22Rv1 (cell line): ENCODE measurements at regions not wholly inside any gene's neighbourhood (a gene's known extent, or its start where the extent isn't known, plus 50 kb on each side); places are given as distances from the start of the nearest gene placed in this dataset.
A peak's percentile ranks its signal among the peaks of the same experiment; 100 is the strongest.

Source experiments
- H3K27ac ChIP-seq: fragments of 450-650 bp; 2 replicates; pipeline ENCODE4 v1.5.1; 2017
- ZFX ChIP-seq: fragments of 450-650 bp; IDR thresholded peaks from 2 replicates; pipeline ENCODE4 v1.6.1; 2017; ENCODE audit warnings: antibody characterized with exemption, borderline replicate concordance
- TF ChIP-seq, protein P1 (sequence below): fragments of 450-650 bp; IDR thresholded peaks from 2 replicates; pipeline ENCODE4 v1.5.1; 2017; ENCODE audit warnings: mild to moderate bottlenecking

DNA sequence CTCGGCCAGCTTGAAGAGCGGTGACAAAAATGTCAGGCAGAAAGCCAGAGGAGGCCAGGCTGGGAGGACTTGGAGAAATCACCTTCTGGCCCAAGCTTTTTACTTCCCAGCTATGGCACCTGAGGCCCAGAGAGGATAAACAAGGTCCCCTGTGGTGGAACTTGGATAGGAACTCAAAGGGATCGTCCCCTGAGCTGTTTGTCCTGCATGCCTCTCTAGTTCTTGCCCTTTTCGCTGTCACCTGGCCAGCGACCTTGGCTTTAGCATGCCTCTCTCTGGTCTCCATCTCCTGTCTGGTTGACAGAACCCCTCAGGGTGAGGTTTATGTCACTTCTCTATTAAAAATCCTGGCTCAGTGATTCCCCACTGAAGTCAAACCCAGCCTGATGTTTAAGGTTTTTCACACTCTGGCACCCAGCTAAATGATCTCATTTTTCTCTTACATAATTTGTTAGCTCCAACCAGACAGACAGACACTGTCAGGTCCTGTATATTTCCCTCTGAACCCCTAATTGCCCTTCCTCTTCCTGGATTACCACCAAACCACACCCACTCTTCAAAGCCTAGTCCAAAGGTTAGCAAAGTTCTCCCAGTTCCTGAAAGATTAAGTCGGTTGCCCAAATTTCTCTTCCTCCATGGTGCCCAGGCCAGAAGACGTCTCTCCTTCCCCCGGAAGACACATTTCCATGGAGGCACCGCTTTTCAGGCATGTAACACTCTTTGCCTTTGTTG is 169.1 kb downstream of the FAM43A start:
- peak overlapping the region; percentile 63 for H3K27ac ChIP-seq
- no peak for TF ChIP-seq ZFX
- TF ChIP-seq, protein P1, sequence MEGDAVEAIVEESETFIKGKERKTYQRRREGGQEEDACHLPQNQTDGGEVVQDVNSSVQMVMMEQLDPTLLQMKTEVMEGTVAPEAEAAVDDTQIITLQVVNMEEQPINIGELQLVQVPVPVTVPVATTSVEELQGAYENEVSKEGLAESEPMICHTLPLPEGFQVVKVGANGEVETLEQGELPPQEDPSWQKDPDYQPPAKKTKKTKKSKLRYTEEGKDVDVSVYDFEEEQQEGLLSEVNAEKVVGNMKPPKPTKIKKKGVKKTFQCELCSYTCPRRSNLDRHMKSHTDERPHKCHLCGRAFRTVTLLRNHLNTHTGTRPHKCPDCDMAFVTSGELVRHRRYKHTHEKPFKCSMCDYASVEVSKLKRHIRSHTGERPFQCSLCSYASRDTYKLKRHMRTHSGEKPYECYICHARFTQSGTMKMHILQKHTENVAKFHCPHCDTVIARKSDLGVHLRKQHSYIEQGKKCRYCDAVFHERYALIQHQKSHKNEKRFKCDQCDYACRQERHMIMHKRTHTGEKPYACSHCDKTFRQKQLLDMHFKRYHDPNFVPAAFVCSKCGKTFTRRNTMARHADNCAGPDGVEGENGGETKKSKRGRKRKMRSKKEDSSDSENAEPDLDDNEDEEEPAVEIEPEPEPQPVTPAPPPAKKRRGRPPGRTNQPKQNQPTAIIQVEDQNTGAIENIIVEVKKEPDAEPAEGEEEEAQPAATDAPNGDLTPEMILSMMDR = no peak

DNA sequence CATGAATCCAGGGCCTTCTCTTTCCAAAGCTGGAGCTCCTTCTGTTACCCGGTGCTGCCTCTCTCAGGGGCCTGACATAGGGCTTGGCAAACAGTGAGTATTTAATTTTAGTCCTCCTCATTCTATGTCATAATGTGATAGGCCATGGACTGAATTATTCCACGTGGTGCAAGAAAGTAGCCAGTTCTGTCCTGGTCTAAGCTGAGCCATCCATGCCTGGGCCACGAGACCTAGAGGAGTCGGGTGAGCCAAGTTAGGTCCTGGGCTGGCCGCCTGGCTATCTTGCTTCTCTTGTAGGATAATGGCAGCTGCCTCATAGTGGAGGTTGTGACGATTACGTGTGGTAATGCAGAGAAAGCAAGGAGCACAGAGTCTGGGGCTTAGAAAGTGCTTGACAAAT is 170.6 kb downstream of the FAM43A start:
- H3K27ac ChIP-seq = no peak overlapping the region
- no peak for TF ChIP-seq ZFX
- TF ChIP-seq, protein P1 = no peak

DNA sequence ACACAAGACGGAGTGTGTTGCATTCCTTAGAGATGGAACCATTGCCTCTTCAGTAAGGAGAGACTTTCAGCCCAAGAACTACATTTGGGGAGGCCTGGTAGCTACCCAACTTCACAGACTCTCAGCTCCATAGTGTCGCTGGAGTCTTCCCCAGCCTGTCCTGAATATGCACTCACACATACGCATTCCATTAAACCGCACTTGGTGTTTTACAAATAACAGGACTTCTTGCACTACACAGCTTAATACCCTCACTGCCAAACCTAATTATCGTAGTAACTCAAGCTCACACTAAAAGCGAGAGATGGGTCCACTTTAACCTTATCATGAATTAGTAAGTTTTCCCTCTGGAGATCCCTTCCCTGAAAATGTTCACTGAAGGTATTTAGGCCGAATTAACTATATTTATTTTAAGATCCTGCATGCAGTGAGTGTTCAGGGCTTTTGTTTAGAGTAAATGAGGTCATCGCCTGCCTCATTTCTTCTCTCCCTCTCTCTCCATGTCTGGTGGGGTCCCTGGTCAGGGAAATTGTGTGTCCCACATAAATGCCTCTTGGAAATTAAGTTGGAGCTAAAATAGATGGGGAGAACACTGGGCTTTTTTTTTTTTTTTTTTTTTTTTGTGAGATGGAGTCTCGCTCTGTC is 171.9 kb downstream of the FAM43A start:
- H3K27ac ChIP-seq = no peak overlapping the region
- TF ChIP-seq ZFX = no peak
- TF ChIP-seq, protein P1 = no peak

DNA sequence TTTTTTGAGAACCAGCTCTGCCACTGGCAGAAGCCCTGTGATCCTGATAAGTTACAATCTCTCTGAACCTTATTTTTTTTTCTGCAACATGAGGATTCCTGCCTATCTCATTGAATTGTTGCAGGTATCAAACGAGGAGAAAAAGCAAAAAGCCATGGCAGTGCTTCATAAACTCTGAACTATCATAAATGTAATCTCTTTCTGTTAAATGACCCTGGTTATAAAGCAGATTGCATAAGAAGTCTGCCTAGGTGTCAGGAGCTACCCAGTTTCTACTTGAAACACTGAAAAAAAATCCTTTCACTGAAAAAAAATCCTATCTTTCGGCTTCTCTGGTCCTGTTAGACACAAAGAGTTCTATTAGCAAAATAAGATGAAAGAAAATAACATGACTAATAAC is 172.7 kb downstream of the FAM43A start:
- no peak overlapping the region for H3K27ac ChIP-seq
- TF ChIP-seq, protein P1 = no peak
- no peak for TF ChIP-seq ZFX

DNA sequence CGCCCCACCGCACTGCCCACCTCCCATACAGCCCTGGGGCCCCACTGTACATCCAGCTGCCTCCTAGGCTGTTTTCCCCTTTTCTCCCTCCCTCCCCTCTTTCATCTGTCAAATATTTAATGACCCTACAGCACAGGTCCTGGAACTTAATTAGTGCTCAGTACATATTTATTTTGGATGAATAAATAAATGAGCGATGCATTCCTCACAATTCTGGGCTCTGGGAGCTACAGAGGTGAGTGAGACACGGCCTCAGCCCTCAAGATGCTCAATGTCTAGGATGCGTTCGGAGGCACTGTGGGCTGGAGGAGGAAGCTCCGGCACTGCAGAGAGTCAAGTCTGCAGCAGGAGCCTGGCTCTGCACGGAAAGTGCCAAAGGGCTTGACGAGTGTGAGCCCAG is 175.0 kb downstream of the FAM43A start:
- peak overlapping the region; percentile 59 for H3K27ac ChIP-seq

DNA sequence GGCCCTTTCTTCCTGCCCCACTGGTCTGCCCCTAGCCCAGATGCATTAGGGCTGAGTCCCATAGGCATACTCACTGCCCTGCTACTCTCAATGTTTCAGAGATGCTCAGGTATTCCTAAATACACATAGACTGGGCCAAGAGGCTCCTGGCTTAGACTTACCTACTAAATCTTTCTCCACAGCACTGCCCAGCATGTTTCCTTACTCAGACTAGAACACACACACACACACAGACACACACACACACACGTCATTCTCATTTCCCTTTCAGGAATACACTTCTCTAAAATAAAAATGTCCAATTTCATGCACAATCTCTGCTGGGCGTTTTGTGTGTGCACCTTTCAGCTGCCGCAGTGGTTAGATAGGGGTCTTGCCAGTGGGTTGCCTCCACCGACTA is 175.7 kb downstream of the FAM43A start:
- no peak for TF ChIP-seq ZFX
- TF ChIP-seq, protein P1 = no peak
- peak overlapping the region; percentile 59 for H3K27ac ChIP-seq

More for the DNA sequence above, 175.0 kb downstream of the FAM43A start:
- TF ChIP-seq ZFX = no peak
- TF ChIP-seq, protein P1 = no peak

DNA sequence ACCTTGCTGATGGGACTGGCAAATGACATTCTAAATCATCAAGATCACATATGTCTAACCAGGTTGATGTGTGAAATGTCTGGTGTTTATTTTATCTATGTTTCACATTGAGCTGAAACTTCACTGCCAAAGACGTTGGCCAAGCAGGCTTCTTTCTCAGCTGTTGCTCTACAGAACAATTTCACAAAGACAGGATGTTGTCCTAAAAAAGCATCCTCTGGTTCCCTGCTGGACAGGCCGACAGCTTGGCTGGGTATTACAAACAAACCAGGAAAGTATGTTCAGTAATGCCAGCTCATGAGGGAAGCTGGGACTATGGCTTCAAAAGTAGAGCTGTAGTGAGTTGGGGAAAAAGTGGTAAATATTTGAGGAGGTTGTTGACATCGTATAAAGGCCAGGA is 179.4 kb downstream of the FAM43A start:
- no peak overlapping the region for H3K27ac ChIP-seq
- TF ChIP-seq, protein P1 = no peak
- TF ChIP-seq ZFX = no peak
